Motor neuron (in vitro differentiated cells): ENCODE measurements at regions not wholly inside any gene's neighbourhood (a gene's known extent, or its start where the extent isn't known, plus 50 kb on each side); places are given as distances from the start of the nearest gene placed in this dataset.

ENCODE experiments used
- ATAC-seq, 8 experiments: fragments of 200-7000 bp; cut with Tn5 transposase; replicated peaks in 6 of 8; 2 replicates each; pipeline ENCODE4 v1.8.0; 2021; ENCODE audit warnings: mild to moderate bottlenecking in 8 of 8, moderate library complexity in 8 of 8
- H3K27ac ChIP-seq, 2 donors: fragments of 250-450 bp; sonication (Bioruptor Pico); 2 replicates each; pipeline ENCODE4 v1.9.0; 2021; ENCODE audit warnings: antibody characterized with exemption in 2 of 2, mild to moderate bottlenecking in 2 of 2, moderate library complexity in 1 of 2
- H3K4me1 ChIP-seq, 2 donors: fragments of 250-450 bp; sonication (Bioruptor Pico); replicated peaks in 1 of 2; 2 replicates each; pipeline ENCODE4 v1.6.1; 2021; ENCODE audit warnings: antibody characterized with exemption in 2 of 2, mild to moderate bottlenecking in 2 of 2, moderate library complexity in 1 of 2
- H3K4me3 ChIP-seq, 5 donors: fragments of 250-450 bp; sonication (Bioruptor Pico); 2 replicates each; pipeline ENCODE4 v1.9.0; 2021; ENCODE audit warnings: antibody characterized with exemption in 5 of 5, mild to moderate bottlenecking in 5 of 5, moderate library complexity in 4 of 5
- WGBS, 10 experiments: fragments of 450-650 bp; shearing (Covaris generic); methylation state at CpG; one replicate each; pipeline ENCODE4 v1.0.0; 2022; 5-methylcytosine and 5-hydroxymethylcytosine counted together
- in situ Hi-C, 9 experiments: fragments of 400-800 bp; cut with MboI; loops; one replicate each; pipeline ENCODE4 v1.15.0; 2021; ENCODE audit warnings: low sequenced_read_pairs in 9 of 9, low pct_unique_long_range_greater_than_20kb in 2 of 9; ENCODE audit not compliant: unreplicated experiment in 9 of 9

- in situ Hi-C loops, result no loop called here
- Histone ChIP-seq H3K4me3 (no peak overlapping the region), H3K27ac (no peak overlapping the region), H3K4me1 (peaks cover 0 to 9% of the 10 kb centered on the region in 2 donors)
- WGBS, 10 experiments, result 0 to 100% (median 58%) methylated on average over 1 to 3 of the region's 6 CpGs; no CpG with 5 or more reads in 2 of the 10 experiments
- no peak for ATAC-seq
These were observed 569.9 kb upstream of the LINC00305 start for GRCh38 chr18:64718808-64719207.

GRCh38 chr18:64717026-64717425, 568.1 kb upstream of the LINC00305 start:
- WGBS, 10 experiments, result 0 to 100% (median 39%) methylated on average over 1 to 2 of the region's 2 CpGs; no CpG with 5 or more reads in 2 of the 10 experiments
- H3K27ac ChIP-seq, result no peak overlapping the region
- peaks cover 0 to 9% of the 10 kb centered on the region in 2 donors for H3K4me1 ChIP-seq
- in situ Hi-C loops, result no loop called here
- ATAC-seq, result no peak
- no peak overlapping the region for H3K4me3 ChIP-seq

- H3K27ac ChIP-seq, result no peak overlapping the region
- H3K4me1 ChIP-seq, result no peaks in the 10 kb centered on the region
- ATAC-seq, result no peak
- H3K4me3 ChIP-seq, result no peak overlapping the region
- in situ Hi-C loops, result no loop called here
These were observed 565.2 kb upstream of the LINC00305 start for GRCh38 chr18:64714086-64714485.

GRCh38 chr18:64713284-64713683, 564.4 kb upstream of the LINC00305 start:
- ATAC-seq, result no peak
- 0 to 100% (median 85%) methylated on average over 1 to 2 of the region's 2 CpGs; no CpG with 5 or more reads in 2 of the 10 experiments for WGBS, 10 experiments
- Histone ChIP-seq H3K27ac (no peak overlapping the region), H3K4me3 (no peak overlapping the region), H3K4me1 (no peaks in the 10 kb centered on the region)
- in situ Hi-C loops, result no loop called here

GRCh38 chr18:64712035-64712434, 563.1 kb upstream of the LINC00305 start:
- no peak for ATAC-seq
- in situ Hi-C loops, result no loop called here
- H3K4me1 ChIP-seq, result no peaks in the 10 kb centered on the region
- no peak overlapping the region for H3K27ac ChIP-seq
- WGBS, 10 experiments, result 0 to 100% (median 91%) methylated on average over 1 of the region's 1 CpG
- no peak overlapping the region for H3K4me3 ChIP-seq

- WGBS, 10 experiments, result 0 to 100% (median 80%) methylated on average over 1 to 2 of the region's 2 CpGs; no CpG with 5 or more reads in 5 of the 10 experiments
These were observed 561.4 kb upstream of the LINC00305 start for GRCh38 chr18:64710105-64710861.

GRCh38 chr18:64707052-64707451, 558.2 kb upstream of the LINC00305 start:
- ATAC-seq, result no peak
- in situ Hi-C loops, result no loop called here
- H3K27ac ChIP-seq, result no peak overlapping the region
- H3K4me3 ChIP-seq, result no peak overlapping the region
- no peaks in the 10 kb centered on the region for H3K4me1 ChIP-seq

More at GRCh38 chr18:64710105-64710861, 561.4 kb upstream of the LINC00305 start:
- no peak for ATAC-seq
- H3K27ac ChIP-seq, result no peak overlapping the region
- H3K4me1 ChIP-seq, result no peaks in the 10 kb centered on the region
- no peak overlapping the region for H3K4me3 ChIP-seq
- in situ Hi-C loops, result no loop called here

GRCh38 chr18:64699081-64699480, 550.2 kb upstream of the LINC00305 start:
- no peaks in the 10 kb centered on the region for H3K4me1 ChIP-seq
- no peak overlapping the region for H3K27ac ChIP-seq
- in situ Hi-C loops, result no loop called here
- ATAC-seq, result no peak
- WGBS, 10 experiments, result 0 to 100% (median 91%) methylated on average over 1 to 2 of the region's 2 CpGs; no CpG with 5 or more reads in 2 of the 10 experiments
- no peak overlapping the region for H3K4me3 ChIP-seq

GRCh38 chr18:64695851-64696553, 547.1 kb upstream of the LINC00305 start:
- Histone ChIP-seq H3K4me1 (peaks cover 0 to 4% of the 10 kb centered on the region in 2 donors), H3K4me3 (no peak overlapping the region), H3K27ac (no peak overlapping the region)
- no peak for ATAC-seq
- in situ Hi-C loops, result no loop called here
- 2 to 89% (median 80%) methylated on average over 1 to 8 of the region's 9 CpGs for WGBS, 10 experiments

- WGBS, 10 experiments, result 0 to 100% (median 61%) methylated on average over 1 to 4 of the region's 4 CpGs
- Histone ChIP-seq H3K4me3 (no peak overlapping the region), H3K27ac (no peak overlapping the region), H3K4me1 (peaks cover 0 to 4% of the 10 kb centered on the region in 2 donors)
- in situ Hi-C loops, result no loop called here
- ATAC-seq, result no peak
These were observed 544.9 kb upstream of the LINC00305 start for GRCh38 chr18:64693766-64694165.

GRCh38 chr18:64692826-64693225, 543.9 kb upstream of the LINC00305 start:
- in situ Hi-C loops, result no loop called here
- Histone ChIP-seq H3K4me1 (peaks cover 0 to 4% of the 10 kb centered on the region in 2 donors), H3K27ac (no peak overlapping the region), H3K4me3 (no peak overlapping the region)
- 0 to 89% (median 67%) methylated on average over 1 to 2 of the region's 2 CpGs; no CpG with 5 or more reads in 1 of the 10 experiments for WGBS, 10 experiments
- no peak for ATAC-seq

- Histone ChIP-seq H3K4me3 (no peak overlapping the region), H3K4me1 (no peaks in the 10 kb centered on the region), H3K27ac (no peak overlapping the region)
- ATAC-seq, result no peak
- in situ Hi-C loops, result no loop called here
- 6 to 40% (median 10%) methylated on average over 1 to 2 of the region's 2 CpGs for WGBS, 10 experiments
These were observed 530.2 kb upstream of the LINC00305 start for GRCh38 chr18:64679121-64679520.

GRCh38 chr18:64678048-64678447, 529.2 kb upstream of the LINC00305 start:
- WGBS, 10 experiments, result 0 to 50% (median 39%) methylated on average over 1 to 2 of the region's 2 CpGs; no CpG with 5 or more reads in 5 of the 10 experiments
- no peak overlapping the region for H3K27ac ChIP-seq
- H3K4me3 ChIP-seq, result no peak overlapping the region
- no peak for ATAC-seq
- in situ Hi-C loops, result no loop called here
- no peaks in the 10 kb centered on the region for H3K4me1 ChIP-seq
